Right kidney (tissue), 1 donor: ENCODE measurements at regions not wholly inside any gene's neighbourhood (a gene's known extent, or its start where the extent isn't known, plus 50 kb on each side); places are given as distances from the start of the nearest gene placed in this dataset.
"Not testable (repeated sequence)": the region's sequence is repeated elsewhere in the genome, so short reads cannot be mapped to it uniquely, and the experiment has no call there.

Experiments
- DNase-seq: peaks from one replicate; pipeline ENCODE4 v3.0.0-alpha.2; 2016

DNA sequence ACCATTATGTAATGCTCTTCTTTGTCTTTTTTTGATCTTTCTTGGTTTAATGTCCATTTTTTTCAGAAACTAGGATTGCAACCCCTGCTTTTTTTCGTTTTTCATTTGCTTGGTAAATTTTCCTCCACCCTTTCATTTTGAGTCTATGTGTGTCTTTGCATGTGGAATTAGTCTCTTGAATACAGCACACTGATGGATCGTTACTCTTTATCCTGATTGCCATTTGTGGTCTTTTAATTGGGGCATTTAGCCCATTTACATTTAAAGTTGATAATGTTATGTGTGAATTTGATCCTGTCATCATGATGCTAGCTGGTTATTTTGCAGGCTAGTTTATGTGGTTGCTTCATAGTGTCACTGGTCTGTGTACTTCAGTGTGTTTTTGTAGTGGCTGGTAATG lies 75.6 kb upstream of the ETV3 start:
- no peak for DNase-seq

- DNase-seq, result no peak
Measured at GRCh38 chr1:157209514-157209913, 71.3 kb upstream of the ETV3 start.

DNA sequence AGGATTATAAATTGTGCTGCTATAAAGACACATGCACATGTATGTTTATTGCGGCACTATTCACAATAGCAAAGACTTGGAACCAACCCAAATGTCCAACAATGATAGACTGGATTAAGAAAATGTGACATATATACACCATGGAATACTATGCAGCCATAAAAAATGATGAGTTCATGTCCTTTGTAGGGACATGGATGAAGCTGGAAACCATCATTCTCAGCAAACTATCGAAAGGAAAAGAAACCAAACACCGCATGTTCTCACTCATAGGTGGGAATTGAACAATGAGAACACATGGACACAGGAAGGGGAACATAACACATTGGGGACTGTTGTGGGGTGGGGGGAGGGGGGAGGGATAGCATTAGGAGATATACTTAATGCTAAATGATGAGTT lies 67.8 kb upstream of the ETV3 start:
- DNase-seq, result not testable (repeated sequence)

GRCh38 chr1:157203166-157203565 lies 65.0 kb upstream of the ETV3 start:
- no peak for DNase-seq

DNA sequence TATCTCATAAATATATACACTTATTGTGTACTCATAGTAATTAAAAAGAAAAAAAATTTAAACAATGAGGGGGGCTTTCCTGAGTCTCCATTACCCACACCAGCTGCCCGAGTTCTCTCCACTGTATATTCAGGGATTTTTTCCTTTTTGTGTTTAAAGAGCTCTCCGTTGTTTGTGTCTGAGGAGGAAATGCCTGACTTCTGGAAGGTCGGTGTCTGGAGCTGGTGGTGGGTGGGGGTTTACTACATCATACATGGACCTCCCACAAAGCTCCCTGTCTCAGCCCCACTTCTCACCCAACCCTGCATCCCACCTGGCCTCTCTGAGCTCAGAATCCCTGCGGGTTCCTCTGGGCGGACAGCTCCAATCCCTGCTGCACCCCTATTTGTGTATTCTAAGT lies 64.1 kb upstream of the ETV3 start:
- no peak for DNase-seq

DNA sequence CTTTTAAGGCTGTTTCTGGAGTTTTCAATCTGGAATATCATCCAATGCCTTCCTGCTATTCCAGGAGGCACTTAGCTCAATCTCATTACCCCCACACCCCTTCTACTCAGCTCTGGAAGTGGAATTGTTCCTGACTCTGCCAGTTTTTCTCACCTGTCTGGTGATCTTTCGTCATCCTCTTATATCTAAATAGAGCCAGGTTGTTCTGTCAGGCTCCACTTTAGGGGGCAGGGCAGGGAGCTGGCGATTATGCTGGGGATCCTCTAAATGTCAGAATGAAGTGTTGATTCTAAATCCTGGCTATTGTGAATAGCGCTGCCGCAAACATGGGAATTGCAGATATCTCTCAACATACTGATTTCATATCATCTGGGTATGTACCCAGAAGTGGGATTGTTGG lies 63.6 kb upstream of the ETV3 start:
- no peak for DNase-seq

- DNase-seq, result no peak
Measured at GRCh38 chr1:157200451-157200850, 62.3 kb upstream of the ETV3 start.

DNA sequence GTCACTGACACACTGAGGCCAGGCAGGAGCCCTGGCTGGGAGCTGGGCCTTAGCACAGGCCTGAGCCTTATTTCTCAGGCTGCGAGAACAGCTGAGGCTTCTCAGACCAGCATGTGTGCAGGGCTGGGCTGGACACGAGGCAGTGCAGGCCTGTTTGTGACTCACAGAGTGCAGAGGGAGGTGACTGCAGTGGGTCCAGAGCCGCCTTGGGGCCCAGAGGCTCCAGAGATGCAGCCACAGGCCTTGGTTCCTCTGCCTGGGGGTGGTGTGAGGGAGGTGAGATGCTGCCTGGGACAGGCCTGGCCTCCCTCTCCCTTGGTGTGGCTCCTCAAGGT lies 61.2 kb upstream of the ETV3 start:
- no peak for DNase-seq

DNA sequence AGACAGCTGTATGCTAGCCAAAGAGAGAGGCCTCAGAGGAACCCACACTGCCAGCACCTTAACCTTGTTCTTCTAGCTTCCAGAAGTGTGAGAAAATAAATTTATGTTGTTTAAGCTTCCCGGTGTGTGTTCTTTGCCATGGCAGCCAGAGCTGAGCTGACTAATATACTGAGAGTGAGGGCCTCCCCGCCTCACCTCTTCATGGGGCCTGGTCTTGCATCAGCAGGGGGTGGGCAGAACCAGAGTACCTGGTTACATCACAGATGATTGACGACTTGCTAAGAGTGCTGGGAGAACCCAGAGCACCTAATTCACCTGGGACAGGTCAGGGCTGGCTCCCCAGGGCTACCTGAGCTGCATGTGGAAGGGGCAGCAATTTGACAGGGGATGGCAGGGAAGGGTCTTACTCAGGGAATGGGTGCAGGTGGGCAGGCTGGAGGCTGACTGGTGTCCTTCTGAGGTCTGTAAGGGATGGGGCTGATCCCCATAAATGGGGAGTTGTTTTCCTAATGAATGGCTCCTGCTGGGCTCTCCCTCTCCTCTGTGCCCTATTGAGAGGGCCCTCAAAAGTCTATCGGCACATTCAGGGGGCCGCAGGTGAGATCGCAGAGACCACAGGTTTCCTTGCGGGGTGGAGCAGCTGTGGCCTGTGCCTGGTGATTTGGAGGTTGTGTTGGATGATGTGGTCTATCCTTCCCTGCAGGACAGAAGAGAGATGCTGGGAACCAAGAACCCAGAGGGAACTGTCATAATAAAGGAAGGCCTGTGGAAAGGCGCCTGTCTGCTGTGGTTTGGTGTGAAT lies 60.6 kb upstream of the ETV3 start:
- DNase-seq, result no peak

DNA sequence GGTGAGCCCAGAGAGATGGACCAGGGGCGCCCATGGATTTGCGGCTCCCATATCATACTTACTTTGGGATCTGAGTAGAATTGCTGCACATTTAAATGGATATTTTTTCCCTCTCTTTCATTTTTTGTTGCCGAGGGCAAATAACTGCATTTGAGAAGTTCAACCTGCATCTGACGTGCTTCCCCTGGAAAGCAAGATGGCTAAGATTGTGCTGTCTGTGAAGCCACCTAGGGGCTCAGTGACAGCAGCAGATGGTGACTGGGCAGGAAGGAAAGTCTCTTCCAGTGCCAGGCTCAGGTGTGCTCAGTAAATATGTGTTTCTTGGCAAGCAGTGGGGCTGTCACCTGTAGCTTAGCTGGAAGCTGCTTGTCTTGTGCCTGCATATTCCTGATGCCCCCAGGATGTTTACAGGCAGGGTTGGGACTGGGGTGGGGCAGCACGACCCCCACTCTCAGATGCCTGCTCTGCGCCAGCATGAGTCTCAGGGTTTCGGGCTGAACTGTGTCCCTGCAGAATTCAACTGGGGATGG lies 59.8 kb upstream of the ETV3 start:
- no peak for DNase-seq

- not testable (repeated sequence) for DNase-seq
Measured at GRCh38 chr1:157196670-157197456, 58.7 kb upstream of the ETV3 start.

DNA sequence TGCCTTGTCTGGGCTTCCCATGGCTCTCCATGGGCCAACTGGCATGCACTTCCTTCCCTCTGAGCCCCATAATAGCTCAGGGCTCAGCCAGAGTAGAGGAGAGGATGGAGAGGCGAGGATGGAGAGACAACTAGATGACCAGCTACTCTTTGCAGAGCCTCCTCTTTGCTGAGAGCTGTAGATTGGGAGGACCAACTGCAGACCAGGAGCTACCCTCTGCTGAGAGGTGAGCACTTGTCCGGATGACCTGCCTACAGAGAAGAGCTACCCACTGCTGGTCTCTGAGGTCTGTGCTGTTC lies 58.0 kb upstream of the ETV3 start:
- no peak for DNase-seq

- DNase-seq, result no peak
Measured at GRCh38 chr1:157195521-157196244, 57.5 kb upstream of the ETV3 start.

DNA sequence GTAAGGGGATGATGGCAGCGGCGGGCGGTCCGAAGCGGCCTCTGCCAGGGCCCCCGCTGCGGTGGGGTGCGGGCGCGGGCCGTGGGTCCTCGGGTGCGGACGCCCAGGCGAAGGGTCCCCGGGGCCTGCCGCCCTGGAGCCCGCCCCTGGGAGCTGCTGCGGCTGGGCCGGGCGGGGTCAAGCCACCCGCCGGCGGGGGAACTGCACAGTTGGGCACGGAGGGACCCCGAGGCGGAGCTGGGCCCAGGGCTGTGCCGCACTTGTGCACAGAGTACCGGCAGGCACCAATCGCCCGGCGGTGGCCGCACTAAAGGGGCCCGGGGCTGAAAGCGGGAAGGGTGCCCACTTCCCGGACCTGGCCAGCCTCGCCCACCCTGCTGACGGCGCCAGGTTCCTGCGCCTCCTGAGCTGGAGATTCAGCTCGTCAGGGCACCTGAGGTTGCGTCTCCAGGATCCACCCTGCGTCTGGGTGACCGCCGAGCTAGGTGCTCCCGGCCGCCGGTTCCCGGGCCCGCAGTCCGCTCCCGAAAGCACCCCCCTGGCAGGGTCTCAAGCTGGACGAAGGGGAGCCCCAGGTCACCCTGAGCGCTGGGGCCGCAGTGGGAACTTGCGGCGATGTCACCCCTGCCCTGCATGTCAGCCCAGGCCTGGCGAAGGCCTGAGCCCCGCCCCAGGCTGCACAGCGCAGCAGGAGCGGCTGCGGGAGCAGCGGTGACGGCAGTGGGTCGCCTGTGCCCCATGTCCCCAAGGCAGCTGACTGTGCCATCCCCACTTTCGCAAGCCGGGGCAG lies 56.7 kb upstream of the ETV3 start:
- peak; percentile 42 for DNase-seq

DNA sequence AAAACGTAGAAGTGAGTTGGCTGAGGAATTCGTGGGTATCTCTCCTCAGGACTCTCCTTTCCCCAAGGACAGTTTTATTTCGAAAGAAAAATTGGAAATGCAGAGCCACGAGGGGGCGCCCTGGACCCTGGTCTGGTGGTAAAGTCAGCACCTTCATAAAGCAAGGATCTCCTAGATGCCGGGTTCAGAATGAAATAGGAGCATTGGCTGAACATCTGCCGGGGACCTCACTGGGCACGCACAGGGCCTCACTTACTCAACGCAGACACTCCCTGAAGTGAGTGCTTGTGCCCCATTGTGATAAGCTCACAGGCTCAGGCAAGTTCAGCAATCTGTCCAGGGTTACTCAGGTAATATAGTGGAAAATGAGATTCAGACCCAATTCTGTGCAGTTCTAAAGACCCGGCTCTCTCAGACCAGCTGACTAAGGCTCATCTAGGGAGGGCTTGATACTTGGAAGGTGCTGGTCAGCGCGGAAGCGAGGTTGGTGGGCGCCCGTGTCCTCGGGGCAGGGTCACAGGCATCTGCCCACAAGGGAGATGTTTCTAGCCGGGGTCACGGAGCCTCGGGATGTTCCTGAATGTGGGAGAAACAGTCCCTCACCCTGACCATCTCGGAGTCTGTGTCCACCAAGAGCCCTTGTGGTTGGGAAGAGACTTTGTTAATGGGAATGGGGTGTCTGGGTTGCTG lies 55.7 kb upstream of the ETV3 start:
- peak; percentile 28 for DNase-seq

- no peak for DNase-seq
Measured at GRCh38 chr1:157193219-157193618, 55.0 kb upstream of the ETV3 start.

GRCh38 chr1:157189986-157190982 lies 52.1 kb upstream of the ETV3 start:
- DNase-seq, result no peak

GRCh38 chr1:157189096-157189495 lies 50.9 kb upstream of the ETV3 start:
- no peak for DNase-seq
